Inflammatory macrophage (primary cell): ENCODE measurements at regions not wholly inside any gene's neighbourhood (a gene's known extent, or its start where the extent isn't known, plus 50 kb on each side); places are given as distances from the start of the nearest gene placed in this dataset.

Experiments used
- DNase-seq, 2 donors: peaks; one replicate each; pipeline ENCODE4 v3.0.0-alpha.2; 2020 to 2022

DNA sequence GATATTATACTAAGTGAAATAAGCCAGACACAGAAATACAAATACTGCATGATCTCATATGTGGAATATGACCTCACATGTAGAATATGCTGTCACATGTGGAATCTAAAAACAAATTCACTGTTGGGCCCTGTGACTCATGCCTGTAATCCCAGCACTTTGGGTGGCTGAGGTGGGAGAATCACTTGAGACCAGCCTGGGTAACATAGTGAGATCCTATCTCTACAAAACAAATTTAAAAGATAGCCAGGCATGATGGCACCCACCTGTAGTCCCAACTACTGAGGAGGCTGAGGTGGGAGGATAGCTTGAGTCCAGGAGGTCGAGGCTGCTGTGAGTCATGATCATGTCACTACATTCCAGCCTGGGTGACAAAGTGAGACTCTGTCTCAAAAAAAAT, 160.3 kb downstream of the PTEN start:
- no peak for DNase-seq

DNA sequence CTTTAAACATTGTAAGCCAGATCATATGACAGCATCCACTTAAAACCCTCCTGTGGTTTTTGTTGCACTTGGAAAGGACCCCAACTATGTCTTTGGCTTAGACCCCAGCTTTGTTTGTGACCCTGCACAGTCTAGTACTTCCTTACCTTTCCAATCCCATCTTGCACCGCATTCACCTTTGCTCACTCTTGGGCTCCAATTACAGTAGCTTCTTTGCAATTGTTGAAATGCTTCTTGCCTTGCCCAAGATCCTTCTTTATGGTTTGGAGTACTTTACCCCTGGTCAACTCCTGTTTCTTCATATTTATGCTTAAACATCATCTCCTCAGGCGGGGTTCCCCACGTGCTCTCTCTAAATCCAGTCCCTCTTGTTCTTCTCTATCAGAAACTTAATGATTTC, 162.6 kb downstream of the PTEN start:
- DNase-seq, result peak in 1 of 2 donors; percentile 34

DNA sequence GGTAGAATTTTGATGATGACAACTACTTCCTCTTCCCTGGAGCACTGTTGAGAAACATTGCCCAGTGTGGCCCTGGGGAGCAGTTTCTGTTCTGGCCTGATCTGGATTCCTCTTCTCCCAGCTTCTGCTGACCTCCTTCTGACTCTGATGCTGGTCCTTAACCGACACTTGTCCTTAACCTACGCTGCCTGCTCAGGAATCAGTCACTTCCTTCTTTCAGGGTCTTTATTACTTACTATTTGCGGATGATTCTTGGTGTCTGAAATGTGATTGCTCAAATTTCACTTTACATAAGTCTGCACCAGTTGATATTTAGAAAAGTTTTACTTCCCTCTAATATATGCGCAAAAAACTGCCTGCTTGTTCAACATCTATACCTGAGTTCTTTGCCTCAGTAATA, 164.1 kb downstream of the PTEN start:
- DNase-seq, result peak; percentile 92 to 95

DNA sequence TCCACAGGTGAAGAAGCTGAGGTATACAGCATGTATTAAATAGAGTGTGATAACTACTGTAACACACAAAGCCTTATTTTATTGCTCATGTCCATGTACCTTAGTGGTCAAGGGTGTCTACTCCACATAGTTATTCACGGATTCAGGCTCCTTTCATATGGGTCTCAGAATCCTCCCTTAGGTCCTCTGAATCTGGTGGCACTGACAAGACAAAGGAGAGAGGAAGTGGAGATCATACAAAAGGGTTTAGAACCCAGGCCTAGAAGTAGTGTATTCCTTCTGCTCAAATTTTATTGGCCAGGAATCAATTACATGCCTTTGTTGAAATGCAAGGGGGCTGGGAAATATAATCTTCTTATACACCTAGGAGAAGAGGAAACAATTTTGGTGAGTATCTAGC, 164.6 kb downstream of the PTEN start:
- no peak for DNase-seq

DNA sequence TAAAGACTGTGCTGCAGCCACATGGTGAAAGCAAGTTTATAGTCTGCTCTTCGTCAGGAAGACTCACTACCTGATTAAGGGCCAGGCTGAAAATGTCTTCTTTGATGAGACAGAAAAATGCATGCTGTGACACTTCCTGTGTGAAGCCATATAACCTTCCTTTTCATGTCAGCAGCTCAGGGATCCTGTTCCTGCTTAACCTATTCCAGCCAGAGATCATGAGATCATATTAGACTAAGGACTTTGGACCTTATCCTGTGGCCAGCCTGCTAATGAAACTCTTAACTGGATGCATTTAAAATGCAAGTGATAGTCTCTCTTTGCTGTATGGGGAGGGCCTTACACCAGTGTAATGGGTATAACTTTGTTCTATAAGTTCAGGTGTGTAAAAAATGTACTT, 165.2 kb downstream of the PTEN start:
- no peak for DNase-seq

- peak; percentile 34 to 52 for DNase-seq
Measured at GRCh38 chr10:88032566-88032965, 169.1 kb downstream of the PTEN start.

- no peak for DNase-seq
Measured at GRCh38 chr10:88033385-88033784, 170.0 kb downstream of the PTEN start.

GRCh38 chr10:88033793-88034192, 170.4 kb downstream of the PTEN start:
- no peak for DNase-seq

- DNase-seq, result no peak
Measured at GRCh38 chr10:88036126-88036525, 172.7 kb downstream of the PTEN start.

- no peak for DNase-seq
Measured at GRCh38 chr10:88037623-88038022, 174.2 kb downstream of the PTEN start.

DNA sequence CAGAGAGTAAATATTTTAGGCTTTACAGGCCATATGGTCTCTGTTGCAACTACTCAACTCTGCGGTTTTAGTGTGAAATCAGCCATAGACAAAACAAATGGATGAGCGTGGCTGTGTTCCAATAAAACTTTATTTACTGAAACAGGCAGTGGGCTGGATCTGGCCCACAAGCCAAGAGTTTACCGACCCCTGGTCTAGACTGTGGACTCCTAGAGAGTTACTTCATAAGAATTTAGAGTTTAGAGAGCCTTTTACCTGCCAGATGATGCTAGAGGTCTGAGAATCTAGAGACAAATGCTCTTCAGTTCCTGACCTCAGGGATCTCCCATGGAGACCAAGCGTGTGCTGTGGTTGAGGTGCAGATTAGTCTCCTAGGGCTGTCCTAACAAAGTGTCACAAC, 174.8 kb downstream of the PTEN start:
- DNase-seq, result no peak

GRCh38 chr10:88039496-88040200, 176.2 kb downstream of the PTEN start:
- no peak for DNase-seq

DNA sequence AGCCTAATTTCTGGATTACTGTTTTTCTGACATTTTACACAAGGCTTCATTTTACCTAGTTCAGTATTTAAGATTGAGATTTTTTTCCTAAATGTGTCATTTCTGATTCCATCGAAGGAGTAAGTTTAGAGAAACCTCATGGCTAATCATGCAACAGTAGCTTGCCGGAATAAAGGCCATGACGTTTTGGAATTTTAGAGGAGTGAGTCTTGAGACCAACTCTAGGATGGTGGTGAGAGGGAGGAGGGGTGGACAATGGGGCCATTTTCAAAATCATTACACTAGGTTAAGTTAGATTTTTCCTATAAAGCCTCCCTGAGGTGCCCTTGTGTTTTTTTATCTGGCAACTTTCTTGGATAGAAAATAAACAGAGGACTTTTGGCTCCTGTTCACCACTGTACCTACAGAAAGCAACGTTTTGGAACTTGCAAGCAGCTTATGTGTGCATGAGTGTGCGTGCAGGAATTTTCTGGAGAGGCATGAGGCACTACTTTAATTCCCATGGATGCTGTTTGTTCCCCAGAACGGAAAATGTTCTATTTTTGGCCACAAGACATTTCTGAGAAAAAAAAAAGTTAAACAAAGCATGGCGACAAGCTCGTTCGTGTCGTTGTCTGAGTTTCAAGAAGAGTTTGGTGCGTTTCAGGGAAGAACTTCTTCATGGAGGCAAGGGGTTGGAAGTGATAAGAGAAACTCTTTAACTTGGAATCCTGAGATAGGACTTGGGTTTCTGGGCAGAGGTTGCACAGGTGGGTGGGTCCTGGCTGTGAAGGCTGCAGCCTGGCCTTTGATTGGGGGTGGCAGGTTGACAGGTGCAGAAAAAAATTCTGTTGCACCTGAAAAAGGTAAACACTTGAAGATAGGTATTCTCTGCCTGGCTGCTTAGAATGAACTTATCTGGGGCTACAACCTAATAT, 178.1 kb downstream of the PTEN start:
- DNase-seq, result no peak

DNA sequence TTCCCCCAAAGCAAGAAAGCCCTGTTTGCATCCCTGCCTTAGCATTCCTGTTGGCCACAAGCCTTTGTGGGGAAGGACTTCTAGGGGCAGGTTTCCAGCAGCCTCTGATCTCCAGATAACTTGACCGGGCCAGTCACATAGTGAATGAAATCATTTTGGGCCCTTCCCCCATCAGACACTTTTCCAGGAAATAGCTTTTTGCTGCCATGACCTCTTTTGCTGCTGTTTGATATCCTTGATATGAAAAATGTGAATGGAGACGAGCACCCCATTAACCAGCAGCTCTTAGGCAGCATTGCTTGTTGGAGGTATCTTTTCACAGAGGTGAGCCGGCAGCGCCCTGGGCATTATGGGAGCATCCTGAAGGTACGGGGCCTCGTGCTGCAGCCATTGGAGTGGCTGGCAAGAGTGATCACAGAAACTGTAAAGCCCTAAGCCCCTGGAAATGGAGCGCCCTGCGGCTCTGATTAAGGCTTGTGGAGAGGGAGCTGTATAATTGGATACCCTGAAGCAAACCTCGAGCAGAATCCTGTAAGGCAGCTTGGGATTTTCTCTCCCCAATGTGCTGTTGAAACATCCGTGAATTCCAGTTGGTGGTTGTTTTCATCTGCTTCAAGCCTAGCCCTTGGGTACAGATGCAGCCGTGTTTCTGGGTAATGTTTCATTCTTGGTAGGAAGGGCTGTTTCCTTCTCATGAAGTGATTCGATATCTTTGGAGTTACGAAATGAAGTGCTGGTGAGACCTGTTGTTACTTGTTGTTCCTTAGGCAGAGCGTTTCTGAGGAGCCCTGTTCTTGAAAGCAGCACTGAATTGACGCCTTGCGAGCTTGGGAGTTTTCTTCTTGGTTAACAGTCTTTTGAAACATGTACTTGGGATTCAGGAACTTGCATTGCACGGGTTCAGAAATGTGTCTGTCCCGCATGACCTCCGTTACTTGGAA, 179.0 kb downstream of the PTEN start:
- peak; percentile 81 to 84 for DNase-seq

- DNase-seq, result no peak
Measured at GRCh38 chr10:88045096-88045495, 181.7 kb downstream of the PTEN start.

GRCh38 chr10:88045656-88046415, 182.4 kb downstream of the PTEN start:
- DNase-seq, result peak; percentile 51 to 78

GRCh38 chr10:88047579-88047978, 184.2 kb downstream of the PTEN start:
- DNase-seq, result peak in 1 of 2 donors; percentile 12

DNA sequence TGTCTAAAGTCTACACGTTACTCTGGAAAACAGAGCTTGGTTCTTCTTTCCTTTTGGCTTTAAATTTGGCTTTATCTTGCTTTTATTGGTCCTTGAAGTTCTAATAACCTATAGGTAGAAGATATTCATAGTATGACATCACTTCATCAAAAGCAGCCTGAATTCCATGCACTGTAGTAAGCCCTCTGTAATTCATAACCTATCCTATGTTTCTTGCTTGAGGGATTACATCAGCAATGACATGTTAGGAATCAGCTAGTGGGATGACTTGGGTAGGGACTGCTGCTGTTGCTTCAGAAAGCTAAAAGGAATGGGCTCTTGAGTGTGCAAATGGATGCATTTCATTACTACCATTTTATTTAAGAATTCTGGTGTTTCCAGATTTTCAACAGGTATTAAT, 184.9 kb downstream of the PTEN start:
- no peak for DNase-seq

DNA sequence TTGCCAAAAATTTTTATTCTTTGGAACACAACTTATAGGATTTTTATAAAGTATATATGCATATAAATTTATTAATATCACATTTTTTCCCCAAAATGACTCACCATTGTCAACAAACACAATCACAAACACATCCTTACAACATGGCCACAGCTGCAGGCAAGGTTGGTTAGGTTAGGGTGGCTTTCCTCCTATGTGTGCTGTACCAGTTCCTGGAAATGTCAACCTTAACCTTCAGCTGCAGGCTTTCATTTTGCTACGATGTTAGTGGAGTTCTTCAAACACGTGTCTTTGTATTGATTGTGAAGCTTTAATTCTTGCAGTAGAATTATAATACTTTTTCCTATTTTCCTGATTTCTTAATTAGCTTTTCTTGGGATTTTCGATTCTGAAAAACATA, 185.8 kb downstream of the PTEN start:
- no peak for DNase-seq

GRCh38 chr10:88057720-88058119, 194.3 kb downstream of the PTEN start:
- DNase-seq, result peak in 1 of 2 donors; percentile 30

GRCh38 chr10:88058750-88059149, 195.3 kb downstream of the PTEN start:
- no peak for DNase-seq

GRCh38 chr10:88059190-88059589, 195.8 kb downstream of the PTEN start:
- peak in 1 of 2 donors; percentile 38 for DNase-seq
